ENCODE measurements at regions not wholly inside any gene's neighbourhood (a gene's known extent, or its start where the extent isn't known, plus 50 kb on each side); places are given as distances from the start of the nearest gene placed in this dataset.

- H3K36me3 Mint-ChIP-seq: no peaks in the 10 kb centered on the region
- H3K4me3 Mint-ChIP-seq: no peak overlapping the region
- H3K4me1 Mint-ChIP-seq: no peaks in the 10 kb centered on the region
- no peaks in the 10 kb centered on the region for H3K9me3 ChIP-seq (ENCODE audit: control insufficient read depth in 2 of 3, low read length in 3 of 3)
- POLR2A ChIA-PET: no interaction called here
- H3K27me3 Mint-ChIP-seq: no peaks in the 10 kb centered on the region
- H3K9me3 Mint-ChIP-seq: peaks cover 0 to 20% (median 4%) of the 10 kb centered on the region in 11 donors
- no peaks in the 10 kb centered on the region for H3K4me1 ChIP-seq (ENCODE audit: control insufficient read depth in 2 of 2, insufficient read depth in 2 of 2, low read length in 2 of 2)
- intact Hi-C loops (cut with micrococcal nuclease): no loop called here
- CTCF ChIA-PET: no interaction called here
- no peaks in the 10 kb centered on the region for H3K27me3 ChIP-seq (ENCODE audit: control insufficient read depth in 2 of 2, insufficient read depth in 2 of 2, low read length in 2 of 2)
- no peak overlapping the region for H3K4me3 ChIP-seq (ENCODE audit: low read length)
- ATAC-seq (no peak), DNase-seq (no peak)
- H3K27ac Mint-ChIP-seq: no peak overlapping the region
- H3K27ac ChIP-seq (ENCODE audit: low read depth, low read length): no peak overlapping the region
- no peaks in the 10 kb centered on the region for H3K36me3 ChIP-seq (ENCODE audit: control insufficient read depth in 2 of 3, insufficient read depth in 3 of 3, low read length in 3 of 3)
These were observed 2071.4 kb downstream of the MAT2B start for GRCh38 chr5:165576678-165577275.

- no peaks in the 10 kb centered on the region for H3K4me1 Mint-ChIP-seq
These were observed 2074.5 kb downstream of the MAT2B start for GRCh38 chr5:165579911-165580310.

DNA sequence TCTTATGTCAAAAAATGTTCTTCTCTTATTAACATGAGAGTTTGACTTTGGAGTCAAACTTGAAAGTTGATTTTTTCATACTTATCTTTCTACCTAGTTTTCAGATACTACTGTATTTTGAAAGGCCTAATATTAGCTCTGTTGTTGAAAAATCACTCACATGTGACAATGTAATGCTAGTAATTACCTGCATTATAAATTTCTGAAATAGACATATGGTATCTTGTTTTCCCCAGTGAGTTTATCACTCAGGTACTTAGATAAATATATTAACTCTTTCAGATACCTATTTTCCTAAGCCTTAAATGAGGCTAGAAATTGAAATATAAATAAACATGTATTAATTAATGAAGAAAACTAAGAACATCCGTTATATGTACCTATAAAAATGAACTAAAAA lies 2089.3 kb downstream of the MAT2B start:
- H3K27ac ChIP-seq (ENCODE audit: low read depth, low read length): no peak overlapping the region
- Mint-ChIP-seq H3K27ac (no peak overlapping the region), H3K36me3 (no peaks in the 10 kb centered on the region), H3K9me3 (peaks cover 0 to 33% (median 1%) of the 10 kb centered on the region in 11 donors), H3K27me3 (no peaks in the 10 kb centered on the region), H3K4me1 (no peaks in the 10 kb centered on the region), H3K4me3 (no peak overlapping the region)
- ATAC-seq: no peak
- H3K4me3 ChIP-seq (ENCODE audit: low read length): no peak overlapping the region
- no peaks in the 10 kb centered on the region for H3K36me3 ChIP-seq (ENCODE audit: control insufficient read depth in 2 of 3, insufficient read depth in 3 of 3, low read length in 3 of 3)
- POLR2A ChIA-PET: no interaction called here
- no peaks in the 10 kb centered on the region for H3K4me1 ChIP-seq (ENCODE audit: control insufficient read depth in 2 of 2, insufficient read depth in 2 of 2, low read length in 2 of 2)
- intact Hi-C loops (cut with micrococcal nuclease): no loop called here
- CTCF ChIA-PET: no interaction called here
- H3K9me3 ChIP-seq (ENCODE audit: control insufficient read depth in 2 of 3, low read length in 3 of 3): no peaks in the 10 kb centered on the region
- H3K27me3 ChIP-seq (ENCODE audit: control insufficient read depth in 2 of 2, insufficient read depth in 2 of 2, low read length in 2 of 2): no peaks in the 10 kb centered on the region
- no peak for DNase-seq

More at GRCh38 chr5:165579911-165580310, 2074.5 kb downstream of the MAT2B start:
- ATAC-seq (no peak), DNase-seq (no peak)
- Histone ChIP-seq H3K36me3 (ENCODE audit: control insufficient read depth in 2 of 3, insufficient read depth in 3 of 3, low read length in 3 of 3) (no peaks in the 10 kb centered on the region), H3K9me3 (ENCODE audit: control insufficient read depth in 2 of 3, low read length in 3 of 3) (no peaks in the 10 kb centered on the region), H3K27me3 (ENCODE audit: control insufficient read depth in 2 of 2, insufficient read depth in 2 of 2, low read length in 2 of 2) (no peaks in the 10 kb centered on the region), H3K27ac (ENCODE audit: low read depth, low read length) (no peak overlapping the region), H3K4me1 (ENCODE audit: control insufficient read depth in 2 of 2, insufficient read depth in 2 of 2, low read length in 2 of 2) (no peaks in the 10 kb centered on the region), H3K4me3 (ENCODE audit: low read length) (no peak overlapping the region)
- intact Hi-C loops (cut with micrococcal nuclease): no loop called here
- no peaks in the 10 kb centered on the region for H3K36me3 Mint-ChIP-seq
- H3K4me3 Mint-ChIP-seq: no peak overlapping the region
- no peak overlapping the region for H3K27ac Mint-ChIP-seq
- H3K9me3 Mint-ChIP-seq: peaks cover 0 to 7% (median 4%) of the 10 kb centered on the region in 11 donors
- no peaks in the 10 kb centered on the region for H3K27me3 Mint-ChIP-seq
- ChIA-PET POLR2A (no interaction called here), CTCF (no interaction called here)

GRCh38 chr5:165602529-165602928 lies 2097.1 kb downstream of the MAT2B start:
- no peaks in the 10 kb centered on the region for H3K36me3 Mint-ChIP-seq
- POLR2A ChIA-PET: no interaction called here
- no peak for DNase-seq
- Histone ChIP-seq H3K27me3 (ENCODE audit: control insufficient read depth in 2 of 2, insufficient read depth in 2 of 2, low read length in 2 of 2) (no peaks in the 10 kb centered on the region), H3K4me1 (ENCODE audit: control insufficient read depth in 2 of 2, insufficient read depth in 2 of 2, low read length in 2 of 2) (no peaks in the 10 kb centered on the region), H3K36me3 (ENCODE audit: control insufficient read depth in 2 of 3, insufficient read depth in 3 of 3, low read length in 3 of 3) (no peaks in the 10 kb centered on the region), H3K4me3 (ENCODE audit: low read length) (no peak overlapping the region), H3K9me3 (ENCODE audit: control insufficient read depth in 2 of 3, low read length in 3 of 3) (no peaks in the 10 kb centered on the region), H3K27ac (ENCODE audit: low read depth, low read length) (no peak overlapping the region)
- H3K27me3 Mint-ChIP-seq: no peaks in the 10 kb centered on the region
- CTCF ChIA-PET: no interaction called here
- intact Hi-C loops (cut with micrococcal nuclease): no loop called here
- no peak overlapping the region for H3K27ac Mint-ChIP-seq
- H3K4me3 Mint-ChIP-seq: no peak overlapping the region
- H3K4me1 Mint-ChIP-seq: no peaks in the 10 kb centered on the region
- peaks cover 0 to 48% (median 8%) of the 10 kb centered on the region in 11 donors for H3K9me3 Mint-ChIP-seq
- ATAC-seq: no peak

DNA sequence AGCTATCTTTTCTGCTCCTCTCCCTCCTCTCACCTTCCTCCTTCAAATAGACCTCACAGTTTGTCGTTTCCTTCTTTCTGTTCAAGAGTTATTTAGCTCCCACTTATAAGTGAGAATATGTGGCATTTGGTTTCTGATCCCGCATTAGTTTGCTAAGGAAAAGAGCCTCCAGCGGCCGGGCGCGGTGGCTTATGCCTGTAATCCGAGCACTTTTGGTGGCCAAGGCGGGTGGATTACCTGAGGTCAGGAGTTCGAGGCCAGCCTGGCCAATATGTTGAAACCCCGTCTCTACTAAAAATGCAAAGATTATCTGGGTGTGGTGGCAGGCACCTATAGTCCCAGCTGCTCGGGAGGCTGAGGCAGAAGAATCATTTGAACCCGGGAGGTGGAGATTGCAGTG lies 2101.6 kb downstream of the MAT2B start:
- no peaks in the 10 kb centered on the region for H3K4me1 Mint-ChIP-seq
- H3K9me3 Mint-ChIP-seq: peaks cover 0 to 16% (median 4%) of the 10 kb centered on the region in 11 donors
- Histone ChIP-seq H3K36me3 (ENCODE audit: control insufficient read depth in 2 of 3, insufficient read depth in 3 of 3, low read length in 3 of 3) (no peaks in the 10 kb centered on the region), H3K4me3 (ENCODE audit: low read length) (no peak overlapping the region), H3K4me1 (ENCODE audit: control insufficient read depth in 2 of 2, insufficient read depth in 2 of 2, low read length in 2 of 2) (no peaks in the 10 kb centered on the region), H3K27ac (ENCODE audit: low read depth, low read length) (no peak overlapping the region), H3K27me3 (ENCODE audit: control insufficient read depth in 2 of 2, insufficient read depth in 2 of 2, low read length in 2 of 2) (no peaks in the 10 kb centered on the region), H3K9me3 (ENCODE audit: control insufficient read depth in 2 of 3, low read length in 3 of 3) (no peaks in the 10 kb centered on the region)
- intact Hi-C loops (cut with micrococcal nuclease): no loop called here
- no peaks in the 10 kb centered on the region for H3K27me3 Mint-ChIP-seq
- no peak for ATAC-seq
- ChIA-PET POLR2A (no interaction called here), CTCF (no interaction called here)
- H3K4me3 Mint-ChIP-seq: no peak overlapping the region
- no peak for DNase-seq
- H3K27ac Mint-ChIP-seq: no peak overlapping the region
- H3K36me3 Mint-ChIP-seq: peaks cover 0 to 4% (median 0%) of the 10 kb centered on the region in 5 donors

DNA sequence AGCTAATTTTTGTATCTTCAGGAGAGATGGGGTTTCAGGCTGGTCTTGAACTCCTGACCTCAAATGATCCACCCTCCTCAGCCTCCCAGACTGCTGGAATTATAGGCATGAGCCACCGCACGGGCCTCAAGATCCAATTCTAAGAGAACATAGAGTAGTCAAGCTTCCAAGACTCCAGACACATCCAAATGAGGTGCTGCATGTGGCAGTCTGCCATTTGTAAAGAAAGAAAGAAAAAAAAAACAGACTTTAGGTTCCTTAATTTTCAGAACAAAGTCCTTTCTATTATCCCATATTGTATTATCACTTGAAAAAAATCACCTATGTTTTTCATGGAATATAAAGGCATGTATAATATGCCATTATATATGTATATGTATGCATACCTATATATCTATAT lies 2104.5 kb downstream of the MAT2B start:
- ATAC-seq: no peak
- Histone ChIP-seq H3K36me3 (ENCODE audit: control insufficient read depth in 2 of 3, insufficient read depth in 3 of 3, low read length in 3 of 3) (no peaks in the 10 kb centered on the region), H3K9me3 (ENCODE audit: control insufficient read depth in 2 of 3, low read length in 3 of 3) (no peaks in the 10 kb centered on the region), H3K4me3 (ENCODE audit: low read length) (no peak overlapping the region), H3K4me1 (ENCODE audit: control insufficient read depth in 2 of 2, insufficient read depth in 2 of 2, low read length in 2 of 2) (no peaks in the 10 kb centered on the region), H3K27ac (ENCODE audit: low read depth, low read length) (no peak overlapping the region), H3K27me3 (ENCODE audit: control insufficient read depth in 2 of 2, insufficient read depth in 2 of 2, low read length in 2 of 2) (no peaks in the 10 kb centered on the region)
- Mint-ChIP-seq H3K27ac (no peak overlapping the region), H3K9me3 (peaks cover 0 to 15% (median 4%) of the 10 kb centered on the region in 11 donors), H3K4me1 (no peaks in the 10 kb centered on the region), H3K27me3 (no peaks in the 10 kb centered on the region), H3K4me3 (no peak overlapping the region), H3K36me3 (peaks cover 0 to 4% (median 0%) of the 10 kb centered on the region in 5 donors)
- POLR2A ChIA-PET: no interaction called here
- intact Hi-C loops (cut with micrococcal nuclease): no loop called here
- no peak for DNase-seq
- CTCF ChIA-PET: no interaction called here

GRCh38 chr5:165616490-165617405 lies 2111.3 kb downstream of the MAT2B start:
- CTCF ChIA-PET: no interaction called here

More at GRCh38 chr5:165616490-165617405, 2111.3 kb downstream of the MAT2B start:
- no peaks in the 10 kb centered on the region for H3K4me1 ChIP-seq (ENCODE audit: control insufficient read depth in 2 of 2, insufficient read depth in 2 of 2, low read length in 2 of 2)
- H3K4me1 Mint-ChIP-seq: no peaks in the 10 kb centered on the region
- no peaks in the 10 kb centered on the region for H3K36me3 ChIP-seq (ENCODE audit: control insufficient read depth in 2 of 3, insufficient read depth in 3 of 3, low read length in 3 of 3)
- no peak for ATAC-seq
- intact Hi-C loops (cut with micrococcal nuclease): no loop called here
- H3K4me3 Mint-ChIP-seq: no peak overlapping the region
- POLR2A ChIA-PET: no interaction called here
- H3K36me3 Mint-ChIP-seq: no peaks in the 10 kb centered on the region
- no peak overlapping the region for H3K27ac ChIP-seq (ENCODE audit: low read depth, low read length)
- H3K27ac Mint-ChIP-seq: no peak overlapping the region
- H3K27me3 ChIP-seq (ENCODE audit: control insufficient read depth in 2 of 2, insufficient read depth in 2 of 2, low read length in 2 of 2): no peaks in the 10 kb centered on the region
- peaks cover 2 to 25% (median 6%) of the 10 kb centered on the region in 11 donors for H3K9me3 Mint-ChIP-seq
- DNase-seq: no peak
- H3K4me3 ChIP-seq (ENCODE audit: low read length): no peak overlapping the region
- no peaks in the 10 kb centered on the region for H3K9me3 ChIP-seq (ENCODE audit: control insufficient read depth in 2 of 3, low read length in 3 of 3)
- H3K27me3 Mint-ChIP-seq: peaks cover 0 to 4% (median 0%) of the 10 kb centered on the region in 5 donors

All from naive thymus-derived CD4-positive, alpha-beta T cell (primary cell).